G401 (cell line): ENCODE measurements at regions not wholly inside any gene's neighbourhood (a gene's known extent, or its start where the extent isn't known, plus 50 kb on each side); places are given as distances from the start of the nearest gene placed in this dataset.
"Not testable (repeated sequence)": the region's sequence is repeated elsewhere in the genome, so short reads cannot be mapped to it uniquely, and the experiment has no call there.

Source experiments
- DNase-seq: peaks from one replicate; pipeline ENCODE4 v3.0.0-alpha.2; 2015; ENCODE audit warnings: low spot score
- in situ Hi-C: cut with HindIII; loops from 2 replicates; pipeline ENCODE4 v1.10.0; 2016; ENCODE audit warnings: low sequenced_read_pairs, mixed read lengths

GRCh38 chr2:64923385-64923710, 65.9 kb upstream of the SLC1A4 start:
- DNase-seq = peak; percentile 40
- in situ Hi-C loops = no loop called here

DNA sequence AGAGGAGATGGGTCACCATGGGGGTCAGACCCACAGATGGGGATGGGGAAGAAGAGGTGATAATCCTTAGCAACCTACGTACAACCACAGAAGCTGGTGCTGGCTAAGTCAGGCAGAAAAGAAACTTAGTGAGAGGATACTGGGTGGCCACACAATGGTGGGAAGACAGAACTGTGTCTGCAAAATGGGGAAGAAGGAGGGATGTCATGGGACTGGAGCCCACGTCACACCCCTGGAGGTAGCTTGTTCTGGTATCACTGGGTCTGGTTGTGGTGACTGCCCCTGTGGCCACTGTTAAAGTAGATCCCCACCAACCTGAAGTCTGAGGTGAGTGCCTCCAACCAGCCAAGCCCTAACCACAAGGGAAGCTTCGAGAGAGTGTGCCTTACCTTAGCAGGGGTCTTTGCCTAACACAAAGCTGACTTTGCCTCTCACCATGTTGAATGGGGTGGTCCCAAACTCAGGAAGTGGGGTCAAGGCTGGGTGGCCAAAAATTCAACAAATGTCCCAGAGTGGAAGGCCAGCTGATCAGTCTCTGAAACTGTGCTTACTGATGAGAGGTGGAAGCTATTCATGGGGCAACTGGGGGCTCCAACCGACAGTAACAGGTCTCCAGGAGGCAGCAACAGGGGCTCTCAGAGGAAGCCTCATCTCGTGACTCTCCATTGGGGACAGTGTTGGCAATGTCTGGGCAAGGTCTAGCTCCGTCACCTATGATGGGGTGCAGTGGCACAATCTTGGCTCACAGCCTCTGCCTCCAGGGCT, 64.8 kb upstream of the SLC1A4 start:
- no peak for DNase-seq
- in situ Hi-C loops = no loop called here

DNA sequence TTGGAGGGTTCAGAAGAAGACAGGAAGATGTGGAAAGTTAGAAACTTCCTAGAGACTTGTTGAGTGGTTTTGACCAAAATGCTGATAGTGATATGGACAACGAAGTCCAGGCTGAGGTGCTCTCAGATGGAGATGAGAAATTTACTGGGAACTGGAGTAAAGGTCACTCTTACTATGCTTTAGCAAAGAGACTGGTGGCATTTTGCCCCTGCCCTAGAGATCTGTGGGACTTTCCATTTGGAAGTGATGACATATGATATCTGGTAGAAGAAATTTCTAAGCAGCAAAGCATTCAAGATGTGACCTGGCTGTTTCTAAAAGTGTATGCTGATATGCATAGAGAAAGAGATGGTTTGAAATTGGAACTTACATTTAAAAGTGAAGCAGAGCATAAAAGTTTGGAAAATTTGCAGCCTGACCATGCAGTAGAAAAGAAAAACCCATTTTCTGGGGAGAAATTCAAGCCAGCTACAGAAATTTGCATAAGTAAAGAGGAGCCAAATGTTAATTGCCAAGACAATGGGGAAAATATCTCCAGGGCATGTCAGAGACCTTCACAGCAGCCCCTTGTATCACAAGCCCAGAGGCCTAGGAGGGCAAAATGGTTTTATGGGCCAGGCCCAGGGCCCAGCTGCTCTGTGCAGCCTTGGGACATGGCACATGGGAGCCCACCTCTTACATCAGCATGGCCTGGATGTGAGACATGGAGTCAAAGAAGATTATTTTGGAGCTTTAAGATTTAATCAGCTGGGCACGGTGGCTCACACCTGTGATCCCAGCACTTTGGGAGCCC, 63.1 kb upstream of the SLC1A4 start:
- DNase-seq, in situ Hi-C loops: not testable (repeated sequence)

GRCh38 chr2:64928813-64929212, 60.4 kb upstream of the SLC1A4 start:
- in situ Hi-C loops = no loop called here
- peak; percentile 19 for DNase-seq

DNA sequence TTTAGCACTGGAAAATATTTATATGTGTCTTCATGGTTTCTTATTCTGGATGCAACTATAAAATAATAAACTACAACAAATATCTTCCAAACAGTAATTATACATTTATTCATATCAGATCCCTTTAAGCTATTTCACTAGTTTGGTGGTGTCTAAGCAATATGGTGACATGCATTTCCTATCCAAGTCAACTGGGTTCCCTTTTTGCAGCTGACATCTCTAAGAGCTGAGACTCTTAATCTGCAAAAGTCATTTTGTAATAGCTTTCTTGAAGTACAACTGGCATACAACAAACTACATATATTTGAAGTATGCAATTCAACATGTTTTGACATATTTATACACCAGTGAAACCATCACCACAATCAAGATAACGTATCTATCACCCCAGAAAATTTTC, 59.9 kb upstream of the SLC1A4 start:
- no peak for DNase-seq
- in situ Hi-C loops = no loop called here

DNA sequence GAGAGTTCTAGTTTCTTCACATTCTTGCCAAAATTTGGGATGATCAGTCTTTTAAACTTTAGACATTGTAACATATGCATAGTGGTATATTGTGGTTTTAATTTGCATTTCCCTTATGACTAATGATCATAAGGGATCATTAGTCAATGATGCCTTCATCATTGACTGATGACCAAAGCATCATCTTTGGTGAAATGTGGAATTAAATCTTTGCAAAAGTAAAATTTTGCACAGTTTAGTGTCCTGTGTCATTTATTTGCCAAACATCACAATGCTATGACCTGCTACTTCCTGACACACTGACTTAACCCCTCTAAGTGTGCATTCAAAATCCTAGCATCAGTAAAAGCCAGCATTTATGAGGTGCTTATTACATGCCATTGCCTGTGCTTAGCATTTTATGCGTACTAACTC, 58.9 kb upstream of the SLC1A4 start:
- in situ Hi-C loops = no loop called here
- no peak for DNase-seq

- in situ Hi-C loops = no loop called here
- no peak for DNase-seq
Observed at GRCh38 chr2:64931246-64932115, 57.7 kb upstream of the SLC1A4 start.

- in situ Hi-C loops = no loop called here
Observed at GRCh38 chr2:64932116-64932370, 57.2 kb upstream of the SLC1A4 start.

DNA sequence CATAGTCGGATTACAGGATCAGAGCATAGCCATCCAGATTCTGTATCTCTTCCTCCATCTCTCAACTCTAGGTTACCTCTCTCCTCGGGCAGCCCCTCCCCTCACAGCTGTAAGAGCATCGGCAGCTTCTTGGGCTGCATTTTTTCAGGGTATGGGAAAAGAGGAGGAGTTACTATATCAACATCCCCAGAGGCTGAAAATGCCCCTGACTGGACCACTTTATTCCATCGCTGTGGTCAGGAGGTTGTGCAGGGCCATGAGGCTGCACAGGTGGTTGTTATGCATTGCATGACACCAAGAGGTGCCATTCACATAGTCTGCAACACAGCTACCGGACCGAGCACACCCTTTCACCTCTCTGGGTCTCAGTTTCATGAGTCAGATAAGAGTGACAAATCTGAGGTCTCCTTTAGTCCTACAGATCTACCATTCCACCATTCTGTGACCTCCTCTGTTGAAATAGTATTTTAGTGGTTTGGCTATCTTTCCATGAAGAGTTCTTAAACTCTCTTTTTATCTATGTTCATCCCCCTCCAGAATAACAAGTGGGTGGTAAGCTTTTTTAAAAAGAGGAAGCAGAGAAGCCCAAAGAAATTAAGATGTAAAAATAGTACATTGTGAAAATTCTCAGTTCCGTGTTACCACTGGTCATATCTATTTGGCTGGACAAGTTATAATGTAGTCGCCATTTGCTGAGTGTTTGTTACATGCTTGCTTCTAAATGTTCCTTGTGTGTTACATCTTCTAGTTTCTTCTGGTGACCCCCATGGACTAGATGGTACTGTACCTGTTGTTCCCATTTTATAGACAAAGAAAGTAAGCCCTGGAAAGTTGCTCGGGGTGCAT, 56.6 kb upstream of the SLC1A4 start:
- DNase-seq = no peak
- in situ Hi-C loops = no loop called here

More at GRCh38 chr2:64932116-64932370, 57.2 kb upstream of the SLC1A4 start:
- DNase-seq = no peak

DNA sequence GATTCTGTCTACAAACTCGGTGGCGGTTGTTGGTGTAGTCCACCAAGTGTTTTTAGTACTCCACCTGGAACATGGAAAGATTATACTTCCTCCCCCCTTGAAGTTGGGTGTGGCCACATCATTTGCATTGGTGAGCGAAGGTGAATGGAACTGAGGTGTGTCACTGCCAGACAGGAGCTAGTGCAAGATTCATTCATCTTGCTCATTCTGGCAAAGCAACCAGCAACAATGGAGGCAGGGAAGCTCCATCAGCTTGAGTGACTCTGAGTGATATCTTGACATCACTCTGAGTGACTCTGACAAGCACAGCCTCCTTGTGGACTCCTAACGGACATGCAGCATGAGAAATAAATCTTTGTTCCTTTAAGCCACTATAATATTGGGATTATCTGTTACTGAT, 54.7 kb upstream of the SLC1A4 start:
- in situ Hi-C loops = no loop called here
- DNase-seq = no peak

- no peak for DNase-seq
- in situ Hi-C loops = no loop called here
Observed at GRCh38 chr2:64936809-64937208, 52.4 kb upstream of the SLC1A4 start.

GRCh38 chr2:64937314-64937686, 51.9 kb upstream of the SLC1A4 start:
- in situ Hi-C loops, DNase-seq: not testable (repeated sequence)

DNA sequence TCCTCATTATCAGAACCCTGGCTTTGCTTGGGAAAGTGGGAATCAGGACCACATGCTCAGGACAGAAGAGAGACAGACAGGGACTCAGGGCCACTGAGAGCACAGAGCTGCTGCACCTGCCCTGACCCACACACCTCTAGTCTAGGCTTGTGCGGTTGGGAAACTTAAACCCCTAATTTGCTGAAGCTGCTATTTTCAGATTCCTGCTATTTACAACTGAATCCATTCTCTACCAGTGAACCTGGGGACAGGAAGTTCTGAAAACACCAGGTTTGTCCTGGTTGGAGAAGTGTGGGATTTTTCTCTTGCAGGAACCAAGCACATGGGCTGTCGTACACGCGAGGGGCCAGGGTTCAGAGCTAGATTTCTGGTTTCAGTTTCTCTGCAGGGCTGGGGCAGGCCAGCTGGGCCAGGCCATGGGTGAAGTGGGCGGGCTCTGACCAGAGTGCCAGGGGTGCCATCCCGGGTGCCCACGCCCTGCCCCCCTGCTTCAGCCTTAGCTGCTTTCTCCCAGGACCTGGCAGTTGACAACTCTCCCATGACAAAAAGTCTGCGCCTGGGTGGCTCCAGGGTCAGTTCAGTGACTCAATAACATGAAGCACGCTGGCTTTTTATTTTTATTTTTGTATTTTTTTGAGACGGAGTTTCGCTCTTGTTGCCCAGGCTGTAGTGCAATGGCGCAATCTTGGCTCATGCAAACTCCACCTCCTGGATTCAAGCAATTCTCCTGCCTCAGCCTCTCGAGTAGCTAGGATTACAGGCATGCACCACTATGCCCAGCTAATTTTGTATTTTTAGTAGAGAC, 51.3 kb upstream of the SLC1A4 start:
- in situ Hi-C loops = no loop called here
- DNase-seq = no peak

- DNase-seq = no peak
- in situ Hi-C loops = no loop called here
Observed at GRCh38 chr2:64938607-64939285, 50.5 kb upstream of the SLC1A4 start.

DNA sequence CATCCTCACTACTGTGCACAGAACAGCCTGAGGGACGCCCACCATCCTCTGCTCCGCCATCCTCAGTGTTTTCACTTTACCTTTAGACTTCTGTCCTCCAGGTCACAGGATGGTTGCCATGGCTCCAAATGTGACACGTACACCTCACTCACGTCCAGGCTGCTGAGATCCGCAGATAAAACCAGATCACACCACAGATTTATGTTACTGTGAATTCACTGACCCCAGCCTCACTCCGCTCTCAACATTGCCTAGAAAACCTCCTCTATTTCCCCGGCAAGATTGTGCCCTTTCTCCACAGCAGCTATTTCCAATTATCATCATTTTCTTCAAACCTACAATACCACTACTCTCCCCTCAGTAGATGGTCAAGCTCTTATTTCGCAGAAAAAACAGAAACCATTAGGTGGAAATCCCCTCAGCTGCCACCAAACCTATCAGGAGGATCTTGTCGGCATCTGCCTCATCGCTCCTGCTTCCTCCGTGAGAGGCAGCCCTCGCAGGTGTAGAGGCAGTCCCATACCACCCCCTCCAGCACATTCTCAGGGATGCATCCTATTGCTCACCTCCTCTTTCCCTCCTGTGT, 49.8 kb upstream of the SLC1A4 start:
- DNase-seq = no peak
- in situ Hi-C loops = no loop called here
